Heart left ventricle (tissue), 13 donors: ENCODE measurements at regions not wholly inside any gene's neighbourhood (a gene's known extent, or its start where the extent isn't known, plus 50 kb on each side); places are given as distances from the start of the nearest gene placed in this dataset.

Experiments
- CTCF ChIP-seq, 12 donors: fragments of 200-600 bp; sonication (generic) in 4 of 12; IDR thresholded peaks; one replicate each; pipeline versions ENCODE4 v1.5.0 to v1.8.0; 2018 to 2022; ENCODE audit warnings: antibody characterized with exemption in 12 of 12, mild to moderate bottlenecking in 5 of 12
- POLR2A ChIP-seq, 2 donors: fragments of 450-650 bp; IDR thresholded peaks; one replicate each; pipeline ENCODE4 v1.6.1; 2017; ENCODE audit warnings: antibody characterized with exemption in 2 of 2, mild to moderate bottlenecking in 2 of 2, moderate library complexity in 2 of 2
- donor health status: ischemic (EF 13 %, LVEDD 7.1; RV severe dilation, severe dysfunction).
- donor health status: DM: no; HTN: yes; CAD: no.
- donor health status: DM: no; HTN: no; CAD: no.
- donor health status: ischemic (EF 25% LVEDD 6.9; RV normal size, moderate dysfunction).
- donor health status: ischemic (EF 25% LVEDD 5.7; RV mildly dilated, moderate dysfunction).
- donor health status: ischemic (EF 35%, LVEDD 5.7; RV mildly dilated, moderate dysfunction).
- donor health status: nonischemic (EF 11% LVEDD 7.7; RV severe dilation, severe dysfunction).
- donor health status: DM: yes; HTN: yes; CAD: no.
- donor health status: PGD.
- donor health status: ischemic (EF 29% LVEDD 5.4; RV normal size, mild dysfunction).
- donor health status: nonischemic (EF 23%, LVEDD 6.1; RV moderate dilation, normal function).

- TF ChIP-seq CTCF (IDR thresholded peaks at IDR 0.05) (no peak), POLR2A (IDR thresholded peaks at IDR 0.05) (no peak)
Measured at GRCh38 chrX:13899607-13900006, 82.7 kb upstream of the GPM6B start.
